ENCODE measurements at regions not wholly inside any gene's neighbourhood (a gene's known extent, or its start where the extent isn't known, plus 50 kb on each side); places are given as distances from the start of the nearest gene placed in this dataset.

GRCh38 chr7:101746314-101746713, 71.1 kb upstream of the CUX1 start:
- CTCF ChIA-PET: no interaction called here
- no peak for ATAC-seq
- DNase-seq: no peak
- Mint-ChIP-seq H3K4me1 (ENCODE audit: low read depth) (peaks cover 18% of the 10 kb centered on the region), H3K9me3 (no peaks in the 10 kb centered on the region), H3K36me3 (ENCODE audit: low read depth) (no peaks in the 10 kb centered on the region), H3K27ac (no peak overlapping the region), H3K4me3 (no peak overlapping the region), H3K27me3 (no peaks in the 10 kb centered on the region)
- intact Hi-C loops (cut with micrococcal nuclease): no loop called here
- POLR2A ChIA-PET: no interaction called here
- TF ChIP-seq CTCF (IDR thresholded peaks at IDR 0.05): no peak

GRCh38 chr7:101747053-101747878, 70.2 kb upstream of the CUX1 start:
- Mint-ChIP-seq H3K27me3 (no peaks in the 10 kb centered on the region), H3K36me3 (ENCODE audit: low read depth) (no peaks in the 10 kb centered on the region), H3K27ac (no peak overlapping the region), H3K9me3 (no peaks in the 10 kb centered on the region), H3K4me1 (ENCODE audit: low read depth) (peaks cover 12% of the 10 kb centered on the region), H3K4me3 (no peak overlapping the region)
- intact Hi-C loops (cut with micrococcal nuclease): no loop called here
- DNase-seq (no peak), ATAC-seq (no peak)
- no peak for TF ChIP-seq CTCF (IDR thresholded peaks at IDR 0.05)
- ChIA-PET CTCF (no interaction called here), POLR2A (interaction anchor here (1.1 kb wide), 1 partner anchor 57 kb away, joined by 3 read pairs; no protein-coding TSS in a partner anchor)

- POLR2A ChIA-PET: interaction anchor here (1.1 kb wide), 1 partner anchor 57 kb away, joined by 3 read pairs; no protein-coding TSS in a partner anchor
- intact Hi-C loops (cut with micrococcal nuclease): no loop called here
Measured at GRCh38 chr7:101747879-101748345, 69.5 kb upstream of the CUX1 start.

GRCh38 chr7:101749891-101750290, 67.5 kb upstream of the CUX1 start:
- POLR2A ChIA-PET: no interaction called here
- intact Hi-C loops (cut with micrococcal nuclease): no loop called here
- DNase-seq (no peak), ATAC-seq (no peak)
- no peaks in the 10 kb centered on the region for H3K27me3 Mint-ChIP-seq
- H3K36me3 Mint-ChIP-seq (ENCODE audit: low read depth): no peaks in the 10 kb centered on the region
- H3K27ac Mint-ChIP-seq: no peak overlapping the region
- no peak for TF ChIP-seq CTCF (IDR thresholded peaks at IDR 0.05)
- CTCF ChIA-PET: no interaction called here
- no peak overlapping the region for H3K4me3 Mint-ChIP-seq
- peaks cover 16% of the 10 kb centered on the region for H3K4me1 Mint-ChIP-seq (ENCODE audit: low read depth)
- H3K9me3 Mint-ChIP-seq: no peaks in the 10 kb centered on the region

More at GRCh38 chr7:101747879-101748345, 69.5 kb upstream of the CUX1 start:
- no peak for TF ChIP-seq CTCF (IDR thresholded peaks at IDR 0.05)
- CTCF ChIA-PET: no interaction called here
- DNase-seq (no peak), ATAC-seq (no peak)
- Mint-ChIP-seq H3K9me3 (no peaks in the 10 kb centered on the region), H3K4me1 (ENCODE audit: low read depth) (peaks cover 7% of the 10 kb centered on the region), H3K4me3 (no peak overlapping the region), H3K36me3 (ENCODE audit: low read depth) (no peaks in the 10 kb centered on the region), H3K27me3 (no peaks in the 10 kb centered on the region), H3K27ac (no peak overlapping the region)

GRCh38 chr7:101753316-101753715, 64.1 kb upstream of the CUX1 start:
- POLR2A ChIA-PET: interaction anchor here (0.6 to 0.8 kb wide), 2 partner anchors 12 to 59 kb away, joined by 3 read pairs; no protein-coding TSS in a partner anchor
- CTCF ChIA-PET: interaction anchor here (1.3 kb wide), 1 partner anchor 11 kb away, joined by 5 read pairs; no protein-coding TSS in a partner anchor
- intact Hi-C loops (cut with micrococcal nuclease): no loop called here
- DNase-seq (no peak), ATAC-seq (no peak)
- TF ChIP-seq CTCF (IDR thresholded peaks at IDR 0.05): no peak
- no peak overlapping the region for H3K4me3 Mint-ChIP-seq
- H3K9me3 Mint-ChIP-seq: no peaks in the 10 kb centered on the region
- no peaks in the 10 kb centered on the region for H3K27me3 Mint-ChIP-seq
- H3K36me3 Mint-ChIP-seq (ENCODE audit: low read depth): no peaks in the 10 kb centered on the region
- no peak overlapping the region for H3K27ac Mint-ChIP-seq
- peaks cover 13% of the 10 kb centered on the region for H3K4me1 Mint-ChIP-seq (ENCODE audit: low read depth)
